ENCODE measurements at regions not wholly inside any gene's neighbourhood (a gene's known extent, or its start where the extent isn't known, plus 50 kb on each side); places are given as distances from the start of the nearest gene placed in this dataset.

DNA sequence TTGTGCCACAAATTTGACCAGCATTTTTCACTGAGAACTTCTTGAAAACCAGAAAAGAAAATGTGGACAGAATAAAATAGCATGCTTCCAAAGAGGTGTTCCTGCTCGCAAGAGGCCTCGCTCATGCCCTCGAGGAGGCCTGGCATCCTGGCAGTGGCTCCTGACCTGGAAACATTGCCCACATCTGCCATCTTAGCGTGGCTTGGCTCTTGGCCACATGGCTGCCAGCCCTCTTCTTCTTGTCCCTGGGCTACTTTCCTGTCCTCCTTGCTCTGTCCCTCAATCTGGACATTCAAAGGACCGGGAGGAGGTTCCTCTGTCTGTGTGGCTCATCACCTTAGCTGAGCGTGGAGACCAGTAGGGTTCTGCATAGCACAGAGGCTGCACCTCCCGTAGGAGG is 131.6 kb upstream of the TMEM72 start:
- DNase-seq (ENCODE audit: low read depth): no peak

DNA sequence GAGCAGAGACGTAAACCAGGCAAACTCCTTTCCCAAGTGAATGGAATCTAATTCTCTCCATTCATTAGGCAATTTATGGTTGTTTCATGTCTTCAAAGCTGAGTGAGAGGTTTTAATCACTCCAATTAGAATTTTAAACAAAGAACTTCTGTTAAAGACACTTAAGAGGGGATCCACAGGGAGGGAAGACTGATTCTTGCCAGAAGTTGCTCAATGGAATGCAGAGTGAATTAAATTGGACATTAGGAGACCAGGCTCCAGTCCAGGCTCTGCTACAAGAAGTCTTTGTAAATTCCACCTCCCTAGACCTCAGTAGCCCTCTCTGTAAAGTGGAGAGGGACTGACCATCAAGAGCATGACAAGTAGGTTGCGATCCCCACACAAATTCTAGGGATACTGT is 130.7 kb upstream of the TMEM72 start:
- no peak for DNase-seq (ENCODE audit: low read depth)

DNA sequence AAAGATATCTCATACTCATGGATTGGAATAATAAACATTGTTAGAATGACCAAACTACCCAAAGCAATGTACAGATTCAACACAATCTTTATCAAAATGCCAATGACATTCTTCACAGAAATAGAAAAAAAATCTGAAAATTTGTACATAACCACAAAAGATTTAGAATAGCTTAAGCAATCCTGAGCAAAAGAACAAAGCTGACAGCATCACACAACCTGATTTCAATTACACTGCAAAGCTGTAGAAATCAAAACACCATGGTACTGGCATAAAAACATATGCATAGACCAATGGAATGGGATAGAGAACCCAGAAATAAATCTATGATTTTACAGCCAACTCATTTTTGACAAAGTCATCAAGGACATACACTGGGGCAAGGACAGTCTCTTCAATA is 130.0 kb upstream of the TMEM72 start:
- no peak for DNase-seq (ENCODE audit: low read depth)

DNA sequence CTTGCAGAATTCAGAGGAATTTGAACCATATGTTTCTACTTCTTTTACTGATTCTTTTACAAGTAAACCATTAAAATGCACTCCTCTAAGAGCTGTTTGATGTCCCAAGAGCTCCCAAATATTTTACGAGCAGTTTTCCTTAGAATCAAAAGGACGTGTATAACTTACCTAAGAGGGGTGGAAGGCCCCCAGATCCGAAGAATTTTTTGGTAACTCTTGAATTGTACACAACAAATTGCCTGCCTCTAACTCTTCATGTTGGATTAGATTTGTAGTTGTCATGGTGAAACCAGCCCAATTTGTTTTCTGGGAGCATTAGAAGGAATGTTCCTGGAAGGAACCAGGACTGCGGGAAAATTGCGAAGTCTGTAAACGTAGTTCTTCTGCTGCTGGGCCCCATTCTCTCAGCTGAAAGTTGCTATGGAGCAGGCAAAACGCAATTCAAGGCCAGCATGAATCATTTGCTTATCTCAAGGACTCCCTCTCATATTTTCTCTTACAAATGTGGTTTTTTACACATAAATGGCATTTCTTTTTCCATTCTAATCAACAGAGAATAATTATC is 124.8 kb upstream of the TMEM72 start:
- DNase-seq (ENCODE audit: low read depth): no peak

DNA sequence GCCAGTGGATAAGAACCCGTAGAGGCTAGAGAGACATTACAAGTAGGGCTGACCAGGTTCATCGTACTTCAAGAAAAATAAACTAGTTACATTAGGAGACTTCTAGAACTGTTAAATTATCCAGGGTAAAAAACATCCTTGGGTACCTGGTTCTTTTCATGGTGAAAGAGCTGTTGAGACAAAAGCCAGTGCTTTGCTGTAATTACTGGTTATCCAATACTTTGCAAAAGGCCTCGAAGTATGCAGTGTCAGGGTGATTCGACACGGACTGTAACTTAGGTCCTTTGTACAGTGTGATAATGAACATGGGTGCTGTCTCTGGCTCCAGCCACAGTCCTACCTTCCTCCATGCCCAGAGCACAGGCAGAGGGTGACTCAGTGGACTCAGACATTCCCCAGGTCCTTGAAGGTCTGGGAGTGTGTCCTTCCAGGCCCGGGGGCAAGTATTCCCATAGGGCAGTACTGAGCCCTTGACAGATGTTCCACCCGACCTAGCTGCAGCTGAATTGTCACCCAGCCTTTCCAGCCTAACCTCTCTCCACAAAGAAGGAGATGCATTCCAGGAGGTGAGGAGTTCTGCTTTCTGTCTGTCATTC is 123.6 kb upstream of the TMEM72 start:
- DNase-seq (ENCODE audit: low read depth): no peak

DNA sequence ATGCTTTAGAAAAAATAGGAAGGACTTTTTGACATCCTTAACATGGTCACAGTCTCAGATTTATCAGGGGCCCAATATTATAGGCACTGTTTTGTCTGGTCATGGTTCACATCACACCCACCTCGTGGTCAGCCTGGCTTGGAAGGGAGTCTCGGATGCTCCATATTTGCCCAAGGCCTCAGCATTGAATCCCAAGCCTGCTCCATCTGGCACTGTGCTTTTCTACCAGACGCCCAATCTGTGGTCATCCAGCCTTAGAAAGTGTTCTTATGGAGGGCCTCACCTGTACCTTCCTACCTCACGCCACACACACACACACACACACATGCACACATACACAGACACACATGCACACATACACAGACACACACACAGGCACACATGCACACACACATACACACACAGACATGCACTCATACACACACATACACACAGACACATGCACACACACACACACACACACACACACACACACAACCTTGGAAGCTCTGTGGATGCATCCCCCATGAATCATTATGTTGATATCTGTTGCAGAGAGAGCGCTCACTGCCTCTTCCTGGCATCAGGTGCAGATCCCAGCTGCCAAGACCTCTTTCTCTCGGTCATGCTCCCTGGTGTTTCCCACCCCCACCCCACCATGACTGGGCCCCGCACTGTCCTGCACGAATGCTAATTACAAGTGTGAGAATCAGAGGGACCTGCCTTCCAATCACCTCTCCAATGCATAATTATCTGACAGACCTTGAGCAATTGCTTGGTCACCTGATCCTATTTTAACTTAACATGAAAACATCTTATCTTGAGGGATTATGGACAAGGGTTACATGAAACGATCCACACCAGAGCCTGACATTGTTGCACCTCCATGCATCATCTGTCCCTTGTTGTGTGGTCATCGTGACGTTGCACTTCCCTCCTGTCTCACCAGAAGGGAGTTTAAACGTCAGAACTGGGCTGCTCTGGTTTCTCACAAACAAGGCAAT is 122.7 kb upstream of the TMEM72 start:
- no peak for DNase-seq (ENCODE audit: low read depth)

DNA sequence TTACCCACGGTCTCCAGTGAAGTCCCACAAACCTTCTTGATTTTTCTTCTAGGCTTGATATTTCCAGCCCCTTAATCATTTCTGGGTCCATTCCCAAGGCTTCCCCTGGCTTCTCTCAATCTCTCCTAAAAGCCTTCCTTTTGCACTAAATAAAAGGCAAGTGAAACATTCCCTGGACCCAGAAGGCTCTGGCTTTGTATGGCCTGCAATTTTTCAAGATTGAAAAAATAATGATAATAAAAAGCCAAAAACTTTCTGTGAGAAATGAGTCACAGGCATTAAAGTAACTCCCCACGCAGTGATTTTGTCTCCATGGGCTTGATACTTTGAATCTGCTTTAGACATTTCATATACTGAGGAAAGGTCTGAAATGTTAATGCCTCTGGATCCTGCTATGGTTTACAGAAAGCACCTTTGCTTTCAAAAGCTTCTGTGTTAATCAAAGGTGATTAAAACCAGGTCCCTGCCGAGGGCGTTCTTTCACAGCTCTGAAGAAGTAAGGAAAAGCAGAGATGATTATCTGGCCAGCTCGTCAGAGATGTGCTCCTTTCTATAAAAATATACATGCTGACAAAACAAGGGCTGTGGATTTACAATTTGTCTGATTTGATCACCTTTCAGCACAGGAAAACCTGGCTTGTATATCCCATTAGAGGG is 118.9 kb upstream of the TMEM72 start:
- no peak for DNase-seq (ENCODE audit: low read depth)

DNA sequence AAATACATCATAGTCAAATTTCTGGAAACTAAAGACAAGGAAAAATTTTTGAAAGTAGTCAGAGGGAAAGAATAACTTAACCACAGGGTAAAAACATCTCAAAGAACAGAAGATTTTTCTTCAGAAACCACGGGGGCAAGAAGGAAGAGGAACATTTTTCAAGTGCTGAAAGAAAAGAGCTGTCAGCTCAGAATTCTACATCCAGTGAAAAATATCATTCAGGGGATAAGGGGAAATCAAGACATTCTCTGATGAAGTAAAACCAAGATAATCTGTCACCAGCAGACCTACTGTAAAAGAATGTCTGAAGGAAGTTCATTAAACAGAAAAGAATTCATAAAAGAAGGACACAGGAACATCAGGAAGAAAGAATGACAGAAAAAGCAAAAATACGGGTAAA is 111.2 kb upstream of the TMEM72 start:
- no peak for DNase-seq (ENCODE audit: low read depth)

DNA sequence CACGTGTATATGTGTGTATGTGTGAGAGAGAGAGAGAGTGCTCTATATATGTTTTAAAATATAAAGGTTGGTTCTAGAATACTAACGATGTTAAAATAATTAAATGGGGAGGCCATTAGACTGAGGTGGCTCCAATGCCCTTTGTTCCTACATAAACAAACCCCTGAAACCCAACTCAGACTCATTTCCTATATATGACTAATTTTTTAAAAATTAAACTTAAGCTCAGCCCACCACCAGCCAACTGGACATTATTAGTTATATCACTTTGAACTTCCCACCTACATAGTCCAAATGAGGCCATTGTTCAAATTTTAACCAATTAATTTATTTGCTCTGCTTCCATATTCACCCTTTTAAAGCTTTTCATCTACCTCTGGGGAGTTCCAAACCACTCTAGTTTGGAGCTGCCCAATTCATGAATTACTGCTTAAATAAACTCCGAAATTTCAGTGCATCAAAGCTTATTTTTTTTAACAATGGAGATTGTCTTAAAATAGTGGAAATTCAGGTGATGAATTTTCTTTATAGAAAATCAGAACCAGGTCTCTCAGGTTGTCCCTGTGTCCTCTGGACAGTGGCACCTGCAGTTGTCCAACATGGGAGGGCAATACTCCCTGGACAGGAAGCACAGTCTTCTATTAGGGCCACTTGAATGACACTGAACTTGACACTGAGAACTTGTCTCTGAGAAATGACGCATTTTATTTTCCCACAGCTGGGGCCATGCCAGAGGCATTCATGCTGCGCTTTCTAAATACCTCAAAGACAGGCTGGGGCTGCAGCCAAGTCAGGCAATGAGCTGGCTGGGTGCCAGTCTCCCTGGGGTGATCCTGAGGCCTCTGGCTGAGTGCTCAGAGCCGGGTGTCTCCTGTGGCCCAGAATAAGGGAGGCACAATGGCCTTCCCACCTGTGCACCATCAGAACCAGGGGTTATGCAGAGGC is 109.5 kb upstream of the TMEM72 start:
- no peak for DNase-seq (ENCODE audit: low read depth)

DNA sequence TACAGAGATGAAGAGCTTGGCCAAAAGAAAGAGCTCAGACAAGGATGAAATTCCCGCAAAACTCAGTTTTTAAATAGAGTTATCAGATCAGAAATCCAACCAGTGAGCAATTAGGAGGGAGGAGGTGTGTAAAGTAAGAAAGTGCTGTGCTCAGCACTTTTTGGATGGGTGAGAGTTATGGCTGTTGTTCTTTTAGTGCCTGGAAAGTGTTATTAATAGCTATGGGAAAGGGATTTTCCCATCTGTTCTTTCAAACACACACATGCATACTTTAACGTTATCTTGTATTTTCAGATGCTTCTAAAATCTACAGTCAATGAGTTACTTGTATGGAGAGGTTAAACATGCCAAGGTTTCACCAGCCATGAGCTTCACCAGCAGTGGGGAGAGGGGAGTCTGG is 107.3 kb upstream of the TMEM72 start:
- DNase-seq (ENCODE audit: low read depth): no peak

DNA sequence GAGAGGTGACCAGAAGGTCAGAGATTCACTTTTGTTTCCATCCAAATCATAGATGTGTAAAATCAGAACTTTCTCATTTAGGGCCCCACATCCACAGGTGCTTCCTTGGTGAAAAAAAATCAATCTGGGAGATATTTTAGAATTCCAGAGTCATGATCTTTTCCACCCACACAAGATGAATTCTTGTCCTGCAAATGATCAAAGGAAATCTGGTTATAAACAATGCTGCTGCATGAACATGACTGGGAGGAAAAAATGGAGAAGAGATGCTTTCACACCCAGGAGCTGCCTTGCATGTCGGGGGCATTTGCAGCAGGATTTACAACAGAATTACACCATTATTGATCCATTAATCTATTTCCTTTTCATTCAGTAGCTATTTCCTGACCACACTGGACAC is 106.5 kb upstream of the TMEM72 start:
- no peak for DNase-seq (ENCODE audit: low read depth)

DNA sequence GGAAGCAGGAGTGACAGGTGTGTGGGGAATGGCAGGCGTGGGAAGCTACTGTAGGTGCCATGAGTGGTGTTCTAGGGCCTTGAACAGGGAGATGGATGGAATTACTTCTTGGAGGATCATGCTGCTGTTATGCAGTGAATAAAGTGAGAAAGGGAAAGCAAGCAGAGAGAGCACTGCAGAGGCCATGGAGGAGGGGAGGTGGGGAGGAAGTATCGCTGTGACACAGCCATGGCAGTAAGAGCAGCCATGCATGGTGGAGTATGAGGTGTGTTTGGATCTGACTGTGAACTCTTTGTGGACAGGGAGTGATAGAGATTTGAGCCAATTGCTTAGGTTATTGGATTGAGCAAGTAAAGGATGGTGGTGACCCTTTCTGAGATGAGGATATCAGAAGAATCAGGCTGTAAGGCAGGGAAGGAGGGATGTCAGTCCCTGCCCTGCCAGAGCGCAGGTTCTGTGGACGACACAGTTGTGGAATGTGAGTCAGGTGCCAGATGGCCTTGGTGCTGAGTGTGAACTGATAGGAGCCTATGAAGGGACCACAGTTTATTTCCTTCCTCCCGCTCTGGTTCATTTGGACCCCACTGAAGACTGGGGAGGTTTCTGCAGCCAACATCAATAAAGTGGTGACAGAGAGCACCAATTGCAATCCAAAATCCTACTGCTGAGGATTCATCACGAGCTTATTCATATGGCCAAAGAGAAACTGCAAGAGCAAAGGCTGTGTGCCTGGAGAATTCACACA is 105.5 kb upstream of the TMEM72 start:
- DNase-seq (ENCODE audit: low read depth): no peak

DNA sequence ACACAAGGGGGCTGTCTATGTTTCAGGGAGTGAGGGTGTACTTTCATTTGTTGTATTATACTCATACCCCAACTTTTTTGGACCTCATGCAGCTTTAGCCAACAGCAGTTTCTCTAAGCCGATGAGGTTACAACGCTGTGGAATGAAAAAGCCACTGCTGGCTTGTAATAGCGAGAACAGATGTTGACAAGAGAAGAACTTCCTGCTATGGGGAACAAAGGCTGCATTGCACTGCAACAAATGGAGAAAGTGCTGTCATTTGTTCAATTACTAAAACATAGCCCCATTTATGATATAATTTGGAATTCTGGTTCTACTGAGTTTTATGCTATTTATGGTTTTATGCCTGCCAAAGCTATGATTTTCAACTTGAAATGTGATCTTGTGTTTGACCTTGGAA is 104.2 kb upstream of the TMEM72 start:
- no peak for DNase-seq (ENCODE audit: low read depth)

DNA sequence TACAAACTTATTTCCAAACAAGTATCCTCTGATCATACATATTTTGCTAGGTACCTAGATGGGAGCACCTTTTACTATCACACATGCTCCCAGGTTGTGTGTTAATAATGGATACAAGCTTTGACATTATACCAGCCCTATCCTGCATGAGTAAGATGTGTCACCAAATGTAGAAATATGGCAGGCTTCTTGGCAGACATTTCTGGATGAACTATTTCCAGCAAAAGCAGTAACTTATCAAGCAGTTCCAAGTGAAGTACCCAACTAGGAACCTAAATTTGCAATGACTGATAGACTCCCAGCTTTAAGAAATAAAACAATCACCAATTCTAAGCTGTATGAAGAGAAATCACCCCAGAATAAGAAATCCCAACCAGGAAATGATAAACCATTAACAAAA is 103.7 kb upstream of the TMEM72 start:
- no peak for DNase-seq (ENCODE audit: low read depth)

DNA sequence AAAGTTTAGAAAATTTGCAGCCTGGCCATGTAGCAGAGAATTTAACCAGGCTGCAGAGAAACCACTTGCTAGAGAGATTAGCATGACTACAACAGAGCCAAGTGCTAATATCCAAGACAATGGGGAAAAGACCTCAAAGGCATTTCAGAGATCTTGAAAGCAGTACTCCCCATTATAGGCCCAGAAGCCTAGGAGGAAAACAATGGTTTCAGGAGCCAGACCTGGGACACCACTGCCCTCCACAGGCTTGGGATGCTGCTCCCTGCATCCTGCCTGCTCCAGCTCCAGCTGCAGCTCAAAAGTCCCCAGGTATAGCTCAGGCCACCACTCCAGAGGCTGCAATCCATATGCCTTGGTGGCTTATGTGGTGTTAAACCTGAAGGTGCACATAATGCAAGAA is 101.5 kb upstream of the TMEM72 start:
- DNase-seq (ENCODE audit: low read depth): no peak

DNA sequence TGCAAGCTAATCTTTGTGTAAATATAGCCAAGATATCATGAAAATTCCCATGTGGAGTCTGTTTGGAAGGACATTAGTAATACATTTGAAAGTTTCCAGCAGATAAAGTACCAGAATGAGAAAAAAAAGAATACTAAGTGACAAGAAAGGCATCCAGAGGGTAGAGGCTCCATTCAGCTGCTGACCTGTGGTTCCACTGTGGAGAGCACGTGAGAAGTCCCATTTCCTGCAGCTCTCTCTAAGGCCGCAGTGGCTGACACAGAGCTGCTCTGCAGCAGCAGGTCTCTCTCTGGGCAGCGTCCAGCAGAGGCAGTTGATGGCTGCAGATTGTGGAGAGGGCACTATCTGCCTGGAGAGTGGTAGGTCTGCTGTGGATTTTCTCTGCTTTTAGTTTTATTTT is 100.1 kb upstream of the TMEM72 start:
- DNase-seq (ENCODE audit: low read depth): no peak

DNA sequence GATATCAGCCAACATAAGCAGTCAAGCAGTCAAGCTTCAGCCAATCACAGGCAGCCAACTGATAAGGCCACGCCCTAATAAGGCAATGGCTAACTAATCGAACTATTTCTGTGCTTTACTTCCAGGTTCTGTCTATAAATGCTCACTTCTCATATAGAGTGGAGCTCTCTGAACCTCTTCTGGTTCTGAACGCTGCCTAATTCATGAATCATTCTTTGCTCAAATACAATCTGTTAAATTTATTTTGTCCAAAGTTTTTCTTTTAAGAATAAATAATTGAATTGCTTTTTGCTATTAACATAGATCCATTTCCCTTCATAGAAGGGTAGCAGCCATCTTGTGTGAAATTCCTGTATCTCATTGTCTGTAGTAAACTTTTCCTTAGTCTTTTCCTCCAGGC is 97.9 kb upstream of the TMEM72 start:
- no peak for DNase-seq (ENCODE audit: low read depth)

DNA sequence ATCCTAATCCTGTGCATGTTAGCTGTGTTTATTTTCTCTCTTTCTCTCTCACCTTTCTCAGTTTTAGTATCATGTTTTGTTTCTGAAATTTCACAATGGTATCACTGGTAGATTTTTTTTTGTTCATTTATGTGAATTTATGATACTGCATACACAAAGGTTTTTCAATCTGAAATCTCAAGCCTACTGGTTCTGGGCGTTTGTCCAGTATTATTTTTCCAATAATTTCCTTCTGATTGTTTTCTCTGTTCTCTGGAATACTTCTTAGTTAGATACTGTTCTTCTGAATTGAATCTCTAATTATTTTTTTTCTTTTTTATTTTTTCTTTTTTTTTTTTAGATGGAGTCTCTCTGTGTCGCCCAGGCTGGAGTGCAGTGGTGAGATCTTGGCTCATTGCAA is 96.2 kb upstream of the TMEM72 start:
- no peak for DNase-seq (ENCODE audit: low read depth)

DNA sequence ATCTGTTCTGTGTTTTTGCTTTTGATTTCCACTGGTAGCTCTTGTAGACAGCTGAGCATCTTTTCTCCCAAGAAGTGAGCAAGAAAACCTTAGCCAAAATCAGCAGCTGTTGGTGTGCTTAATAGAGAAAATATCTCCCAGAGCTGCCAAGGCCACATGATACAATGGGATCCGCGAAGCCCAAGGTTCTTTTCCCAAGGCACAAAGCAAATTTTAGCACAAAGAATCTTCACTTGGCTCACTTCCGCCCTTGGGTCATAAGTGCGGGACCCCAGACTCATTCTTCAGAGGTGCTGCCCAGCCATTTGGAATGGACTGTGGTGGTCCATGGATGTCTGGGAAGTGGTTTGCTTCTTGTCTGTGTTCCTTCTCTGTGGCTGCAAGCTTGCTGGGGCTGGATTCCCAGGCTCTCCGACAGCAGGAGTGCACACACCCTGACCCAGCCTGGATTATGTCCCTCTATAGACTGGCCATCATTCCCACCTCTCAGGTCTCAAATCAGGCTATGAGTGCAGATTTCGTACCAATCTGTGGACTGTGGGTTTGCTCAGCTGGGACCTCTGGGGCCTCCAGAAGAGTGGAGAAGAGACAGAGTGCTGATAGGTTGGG is 93.0 kb upstream of the TMEM72 start:
- peak; percentile 74 for DNase-seq (ENCODE audit: low read depth)

DNA sequence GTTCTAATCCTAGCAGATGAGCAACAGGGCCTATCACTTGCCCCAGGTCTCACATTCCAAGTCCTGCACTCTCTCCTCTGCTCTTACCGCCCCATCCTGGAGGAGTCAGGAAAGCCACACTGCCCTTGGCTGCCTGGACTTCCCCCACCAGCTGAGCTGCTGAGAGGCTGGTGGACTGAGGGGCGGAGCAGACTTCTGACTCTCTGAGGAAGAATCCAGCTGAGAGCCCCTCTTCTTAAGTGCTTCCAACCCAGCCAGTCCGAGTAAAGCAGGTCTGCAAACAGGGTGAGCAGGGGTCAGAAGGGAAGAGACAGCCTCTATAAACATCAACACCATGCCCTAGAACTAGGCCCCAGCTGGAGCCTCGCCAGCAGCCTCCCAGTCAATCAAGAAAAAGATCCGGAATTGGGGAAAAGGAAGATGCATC is 92.4 kb upstream of the TMEM72 start:
- DNase-seq (ENCODE audit: low read depth): no peak

Measured in forelimb muscle (tissue), 1 donor.